HG02852 (cell line): ENCODE measurements at regions not wholly inside any gene's neighbourhood (a gene's known extent, or its start where the extent isn't known, plus 50 kb on each side); places are given as distances from the start of the nearest gene placed in this dataset.

Experiments
- ATAC-seq: cut with Tn5 transposase; IDR thresholded peaks from one replicate; pipeline ENCODE4 v1.9.1; 2021; ENCODE audit warnings: mild to moderate bottlenecking, moderate library complexity; ENCODE audit not compliant: unreplicated experiment

- ATAC-seq = no peak
Measured at GRCh38 chr12:127431594-127431993, 835.4 kb upstream of the TMEM132C start.

- ATAC-seq = no peak
Measured at GRCh38 chr12:127435439-127435838, 831.5 kb upstream of the TMEM132C start.

- no peak for ATAC-seq
Measured at GRCh38 chr12:127438512-127439244, 828.3 kb upstream of the TMEM132C start.

GRCh38 chr12:127445581-127446139 is 821.3 kb upstream of the TMEM132C start:
- no peak for ATAC-seq

- no peak for ATAC-seq
Measured at GRCh38 chr12:127448906-127449305, 818.1 kb upstream of the TMEM132C start.

- ATAC-seq = no peak
Measured at GRCh38 chr12:127450826-127451225, 816.1 kb upstream of the TMEM132C start.

GRCh38 chr12:127455347-127456265 is 811.4 kb upstream of the TMEM132C start:
- no peak for ATAC-seq

GRCh38 chr12:127457726-127458125 is 809.2 kb upstream of the TMEM132C start:
- no peak for ATAC-seq

- no peak for ATAC-seq
Measured at GRCh38 chr12:127459166-127459565, 807.8 kb upstream of the TMEM132C start.

GRCh38 chr12:127459687-127460086 is 807.3 kb upstream of the TMEM132C start:
- ATAC-seq = no peak

- ATAC-seq = no peak
Measured at GRCh38 chr12:127463237-127463636, 803.7 kb upstream of the TMEM132C start.

- no peak for ATAC-seq
Measured at GRCh38 chr12:127469331-127469730, 797.6 kb upstream of the TMEM132C start.

- ATAC-seq = no peak
Measured at GRCh38 chr12:127473766-127474165, 793.2 kb upstream of the TMEM132C start.

GRCh38 chr12:127479256-127479655 is 787.7 kb upstream of the TMEM132C start:
- no peak for ATAC-seq

- ATAC-seq = no peak
Measured at GRCh38 chr12:127480775-127481314, 786.1 kb upstream of the TMEM132C start.

- no peak for ATAC-seq
Measured at GRCh38 chr12:127482950-127483349, 784.0 kb upstream of the TMEM132C start.

- ATAC-seq = no peak
Measured at GRCh38 chr12:127485528-127485927, 781.4 kb upstream of the TMEM132C start.

GRCh38 chr12:127487031-127487430 is 779.9 kb upstream of the TMEM132C start:
- ATAC-seq = no peak

GRCh38 chr12:127489061-127489460 is 777.9 kb upstream of the TMEM132C start:
- no peak for ATAC-seq

- no peak for ATAC-seq
Measured at GRCh38 chr12:127494961-127495915, 771.7 kb upstream of the TMEM132C start.
